ENCODE measurements at regions not wholly inside any gene's neighbourhood (a gene's known extent, or its start where the extent isn't known, plus 50 kb on each side); places are given as distances from the start of the nearest gene placed in this dataset.
"Not testable (repeated sequence)": the region's sequence is repeated elsewhere in the genome, so short reads cannot be mapped to it uniquely, and the experiment has no call there.

DNA sequence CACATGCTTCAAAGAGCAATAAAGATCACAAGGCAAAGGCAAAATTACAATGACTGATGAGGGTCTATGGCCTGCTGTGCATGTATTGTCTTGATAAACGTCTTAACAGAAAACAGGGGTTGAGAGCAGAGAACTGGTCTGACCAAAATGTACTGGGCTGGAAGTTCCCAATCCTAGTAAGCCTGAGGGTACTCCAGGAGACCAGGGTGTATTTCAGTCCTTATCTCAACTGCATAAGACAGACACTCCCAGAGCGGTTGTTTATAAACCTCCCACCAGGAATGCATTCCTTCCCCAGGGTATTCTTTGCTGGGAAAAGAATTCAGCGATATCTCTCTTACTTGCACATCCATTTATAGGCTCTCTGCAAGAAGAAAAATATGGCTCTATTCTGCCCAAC is 521.8 kb upstream of the GNPDA2 start:
- TF ChIP-seq, protein P1, sequence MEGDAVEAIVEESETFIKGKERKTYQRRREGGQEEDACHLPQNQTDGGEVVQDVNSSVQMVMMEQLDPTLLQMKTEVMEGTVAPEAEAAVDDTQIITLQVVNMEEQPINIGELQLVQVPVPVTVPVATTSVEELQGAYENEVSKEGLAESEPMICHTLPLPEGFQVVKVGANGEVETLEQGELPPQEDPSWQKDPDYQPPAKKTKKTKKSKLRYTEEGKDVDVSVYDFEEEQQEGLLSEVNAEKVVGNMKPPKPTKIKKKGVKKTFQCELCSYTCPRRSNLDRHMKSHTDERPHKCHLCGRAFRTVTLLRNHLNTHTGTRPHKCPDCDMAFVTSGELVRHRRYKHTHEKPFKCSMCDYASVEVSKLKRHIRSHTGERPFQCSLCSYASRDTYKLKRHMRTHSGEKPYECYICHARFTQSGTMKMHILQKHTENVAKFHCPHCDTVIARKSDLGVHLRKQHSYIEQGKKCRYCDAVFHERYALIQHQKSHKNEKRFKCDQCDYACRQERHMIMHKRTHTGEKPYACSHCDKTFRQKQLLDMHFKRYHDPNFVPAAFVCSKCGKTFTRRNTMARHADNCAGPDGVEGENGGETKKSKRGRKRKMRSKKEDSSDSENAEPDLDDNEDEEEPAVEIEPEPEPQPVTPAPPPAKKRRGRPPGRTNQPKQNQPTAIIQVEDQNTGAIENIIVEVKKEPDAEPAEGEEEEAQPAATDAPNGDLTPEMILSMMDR (IDR thresholded peaks at IDR 0.05) = not testable (repeated sequence)
- TF ChIP-seq POLR2A (IDR thresholded peaks at IDR 0.05) = not testable (repeated sequence)
